Brain microvascular endothelial cell (primary cell): ENCODE measurements at regions not wholly inside any gene's neighbourhood (a gene's known extent, or its start where the extent isn't known, plus 50 kb on each side); places are given as distances from the start of the nearest gene placed in this dataset.

Experiments used
- DNase-seq: peaks from one replicate; pipeline ENCODE4 v3.0.0-alpha.2; 2020
- H3K27ac ChIP-seq: fragments of 250-450 bp; sonication (Bioruptor Pico); 2 replicates; pipeline ENCODE4 v1.5.1; 2020; ENCODE audit warnings: mild to moderate bottlenecking, moderate library complexity
- H3K27me3 ChIP-seq: fragments of 250-450 bp; sonication (Bioruptor Pico); replicated peaks from 2 replicates; pipeline ENCODE4 v1.5.1; 2020; ENCODE audit warnings: mild to moderate bottlenecking
- H3K36me3 ChIP-seq: fragments of 250-450 bp; sonication (Bioruptor Pico); replicated peaks from 2 replicates; pipeline ENCODE4 v1.5.1; 2020; ENCODE audit warnings: mild to moderate bottlenecking
- H3K4me3 ChIP-seq: 2 replicates; pipeline ENCODE4 v1.5.1; 2011; ENCODE audit warnings: low read depth, mild to moderate bottlenecking, control low read depth, low read length, moderate library complexity
- in situ Hi-C: cut with HindIII; loops from 2 replicates; pipeline ENCODE4 v1.10.0; 2017; ENCODE audit warnings: low sequenced_read_pairs, low pct_ligation_motif_present
- TF ChIP-seq, protein P1 (sequence below): IDR thresholded peaks from 2 replicates; pipeline ENCODE4 v1.5.1; 2011; ENCODE audit warnings: low read depth, mild to moderate bottlenecking, moderate library complexity, low read length, control low read depth, inconsistent platforms; ENCODE audit errors: missing control alignments

DNA sequence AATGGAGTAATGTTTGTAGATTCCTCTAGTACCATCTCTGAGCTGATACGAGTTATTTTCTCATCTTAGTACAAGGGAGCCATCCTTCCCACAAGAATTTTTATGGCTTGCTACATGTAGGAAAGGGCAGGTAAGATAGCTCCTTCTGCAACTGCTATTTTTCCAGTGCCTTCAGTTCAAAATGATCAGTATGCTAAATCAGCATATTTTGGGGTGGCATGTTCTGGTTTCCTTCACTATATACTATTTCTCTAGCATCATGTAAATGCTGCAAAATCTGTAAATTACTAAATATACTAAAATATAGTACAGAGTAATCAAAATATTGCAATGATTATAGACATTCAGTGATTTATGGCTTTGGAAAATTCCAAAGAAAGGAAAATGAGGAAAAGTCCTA lies 1230.0 kb upstream of the CHAC2 start:
- no peaks in the 10 kb centered on the region for H3K27me3 ChIP-seq
- no peak overlapping the region for H3K4me3 ChIP-seq
- H3K36me3 ChIP-seq, result no peaks in the 10 kb centered on the region
- in situ Hi-C loops, result no loop called here
- H3K27ac ChIP-seq, result peak overlapping the region; percentile 70
- no peak for DNase-seq
- TF ChIP-seq, protein P1, sequence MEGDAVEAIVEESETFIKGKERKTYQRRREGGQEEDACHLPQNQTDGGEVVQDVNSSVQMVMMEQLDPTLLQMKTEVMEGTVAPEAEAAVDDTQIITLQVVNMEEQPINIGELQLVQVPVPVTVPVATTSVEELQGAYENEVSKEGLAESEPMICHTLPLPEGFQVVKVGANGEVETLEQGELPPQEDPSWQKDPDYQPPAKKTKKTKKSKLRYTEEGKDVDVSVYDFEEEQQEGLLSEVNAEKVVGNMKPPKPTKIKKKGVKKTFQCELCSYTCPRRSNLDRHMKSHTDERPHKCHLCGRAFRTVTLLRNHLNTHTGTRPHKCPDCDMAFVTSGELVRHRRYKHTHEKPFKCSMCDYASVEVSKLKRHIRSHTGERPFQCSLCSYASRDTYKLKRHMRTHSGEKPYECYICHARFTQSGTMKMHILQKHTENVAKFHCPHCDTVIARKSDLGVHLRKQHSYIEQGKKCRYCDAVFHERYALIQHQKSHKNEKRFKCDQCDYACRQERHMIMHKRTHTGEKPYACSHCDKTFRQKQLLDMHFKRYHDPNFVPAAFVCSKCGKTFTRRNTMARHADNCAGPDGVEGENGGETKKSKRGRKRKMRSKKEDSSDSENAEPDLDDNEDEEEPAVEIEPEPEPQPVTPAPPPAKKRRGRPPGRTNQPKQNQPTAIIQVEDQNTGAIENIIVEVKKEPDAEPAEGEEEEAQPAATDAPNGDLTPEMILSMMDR, result no peak

DNA sequence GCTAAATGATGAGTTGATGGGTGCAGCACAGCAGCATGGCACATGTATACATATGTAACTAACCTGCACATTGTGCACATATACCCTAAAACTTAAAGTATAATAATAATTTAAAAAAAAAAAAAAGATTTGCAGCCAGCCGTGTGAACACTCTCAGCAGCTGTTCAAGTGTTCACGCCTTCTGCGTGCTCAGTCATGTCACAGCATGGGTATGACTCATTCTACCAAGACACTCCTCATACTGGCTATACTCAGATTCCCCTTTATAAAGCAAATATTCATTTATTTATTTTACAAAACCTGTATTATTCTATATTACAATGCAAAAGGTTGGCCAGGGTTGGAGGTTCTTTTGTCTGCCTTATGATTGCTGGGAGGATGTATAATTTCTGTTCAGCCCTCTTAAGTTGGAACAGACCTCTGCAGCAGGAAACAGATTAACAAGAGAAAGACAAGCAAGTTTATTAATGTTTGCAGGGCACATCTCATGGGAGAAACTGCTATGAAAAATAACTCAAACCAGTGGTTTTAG lies 1230.6 kb upstream of the CHAC2 start:
- H3K36me3 ChIP-seq, result no peaks in the 10 kb centered on the region
- peak; percentile 64 for DNase-seq
- no peak overlapping the region for H3K4me3 ChIP-seq
- in situ Hi-C loops, result no loop called here
- H3K27me3 ChIP-seq, result no peaks in the 10 kb centered on the region
- TF ChIP-seq, protein P1, result no peak
- peak overlapping the region; percentile 70 for H3K27ac ChIP-seq

DNA sequence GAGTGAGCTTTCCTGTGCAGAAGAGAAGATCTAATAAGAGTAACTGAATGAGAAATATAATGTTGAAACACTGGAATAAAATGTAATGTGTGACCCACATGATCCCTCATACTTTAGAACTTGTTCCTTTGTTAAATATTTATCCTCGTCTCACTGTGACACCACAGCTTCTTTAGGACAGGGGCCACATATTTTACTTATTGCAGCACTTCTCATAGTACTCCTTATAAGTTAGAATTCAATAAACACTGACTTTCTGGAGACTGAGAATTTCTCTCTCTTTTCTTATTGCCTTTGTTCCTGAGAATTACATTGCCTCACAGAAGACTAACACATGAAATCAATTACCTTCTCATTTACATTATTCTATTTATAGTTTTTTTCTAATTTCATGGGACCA lies 1234.6 kb upstream of the CHAC2 start:
- Histone ChIP-seq H3K27ac (no peak overlapping the region), H3K36me3 (no peaks in the 10 kb centered on the region), H3K4me3 (no peak overlapping the region), H3K27me3 (no peaks in the 10 kb centered on the region)
- TF ChIP-seq, protein P1, result no peak
- no peak for DNase-seq
- in situ Hi-C loops, result no loop called here

DNA sequence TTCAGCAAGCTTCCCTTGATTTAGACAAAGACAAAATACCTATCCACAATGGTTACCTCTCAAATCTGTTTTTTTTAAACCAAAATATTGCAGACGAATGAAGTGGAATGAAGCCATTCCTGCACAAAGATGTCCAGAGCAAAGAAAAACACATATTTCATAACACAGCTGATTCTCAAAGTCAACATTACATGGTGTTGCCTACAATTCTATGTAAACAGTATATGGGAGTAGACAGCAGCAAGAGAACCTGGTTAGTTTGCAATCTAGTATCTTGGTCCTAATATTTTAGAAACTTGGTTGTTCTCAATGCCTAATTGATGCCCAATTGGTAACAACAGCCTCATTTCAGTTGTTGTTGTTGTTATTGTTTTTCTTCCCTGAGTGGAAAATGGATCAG lies 1240.9 kb upstream of the CHAC2 start:
- Histone ChIP-seq H3K4me3 (no peak overlapping the region), H3K27ac (no peak overlapping the region), H3K27me3 (no peaks in the 10 kb centered on the region), H3K36me3 (no peaks in the 10 kb centered on the region)
- TF ChIP-seq, protein P1, result no peak
- DNase-seq, result no peak
- in situ Hi-C loops, result no loop called here

DNA sequence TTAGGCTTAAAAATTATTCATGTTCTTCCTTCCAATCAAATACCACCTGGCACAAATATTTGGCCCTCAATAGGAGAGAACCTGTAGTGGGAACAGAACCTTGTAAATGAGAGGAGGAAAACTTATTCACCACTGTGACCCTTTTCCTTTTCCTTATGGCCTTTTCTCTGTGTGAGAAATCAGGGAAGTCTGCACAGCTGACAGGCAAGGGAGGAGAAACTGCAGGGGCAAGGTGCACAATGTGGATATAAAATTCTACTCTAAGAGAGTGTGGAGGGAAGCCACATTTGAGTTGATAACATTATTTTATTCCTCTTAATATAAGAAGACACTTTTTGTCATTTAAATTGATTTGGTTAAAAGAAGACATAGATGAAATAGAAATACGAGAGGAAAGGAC lies 1247.0 kb upstream of the CHAC2 start:
- Histone ChIP-seq H3K36me3 (no peaks in the 10 kb centered on the region), H3K4me3 (no peak overlapping the region), H3K27me3 (no peaks in the 10 kb centered on the region), H3K27ac (no peak overlapping the region)
- no peak for DNase-seq
- in situ Hi-C loops, result no loop called here
- TF ChIP-seq, protein P1, result no peak

DNA sequence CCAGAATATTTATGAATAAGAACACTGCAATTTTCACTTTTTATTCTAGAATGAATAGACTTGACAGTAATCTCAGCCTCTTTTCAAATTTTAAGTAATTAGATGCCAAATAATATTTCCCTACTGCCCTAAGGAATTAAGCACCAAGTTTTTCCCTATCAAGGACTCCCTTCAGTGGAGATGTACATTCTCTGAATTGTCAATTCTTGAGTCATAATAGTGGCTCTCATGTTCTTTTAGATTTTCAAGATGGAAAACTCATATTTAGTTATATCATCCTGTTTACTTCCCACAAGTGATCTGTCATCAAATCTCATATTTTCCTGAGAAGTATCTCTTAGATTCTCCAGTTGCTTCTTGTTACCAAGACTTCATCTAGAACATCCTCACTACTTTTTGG lies 1248.9 kb upstream of the CHAC2 start:
- in situ Hi-C loops, result no loop called here
- Histone ChIP-seq H3K36me3 (no peaks in the 10 kb centered on the region), H3K4me3 (no peak overlapping the region), H3K27ac (peak overlapping the region; percentile 45), H3K27me3 (no peaks in the 10 kb centered on the region)
- TF ChIP-seq, protein P1, result no peak
- no peak for DNase-seq
